ENCODE measurements at regions not wholly inside any gene's neighbourhood (a gene's known extent, or its start where the extent isn't known, plus 50 kb on each side); places are given as distances from the start of the nearest gene placed in this dataset.

DNA sequence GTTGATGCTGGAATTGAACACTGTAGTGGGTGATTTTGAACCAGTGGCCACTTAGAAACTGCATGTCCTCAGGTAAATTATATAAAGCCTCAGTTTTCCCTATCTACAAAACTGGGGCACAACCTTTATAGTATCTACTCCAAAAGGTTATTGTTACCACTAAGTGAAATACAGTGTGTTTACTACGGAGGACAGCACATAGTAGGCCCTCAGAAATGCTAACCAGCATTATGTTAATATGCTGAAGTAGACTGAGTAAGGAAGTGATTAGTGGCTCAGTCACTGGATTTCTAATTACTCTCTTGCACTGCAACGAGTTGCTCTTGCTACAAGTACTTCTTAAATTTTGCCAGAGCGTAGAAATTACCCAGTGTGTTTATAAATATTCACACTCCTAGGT is 139.5 kb downstream of the HAUS1 start:
- no peak for TF ChIP-seq GATA1 (IDR thresholded peaks at IDR 0.05; ENCODE audit: low read depth, low read length)
- no peak for TF ChIP-seq POLR2A (IDR thresholded peaks at IDR 0.05; ENCODE audit: low read length)
- DNase-seq = no peak

- no peak for DNase-seq
- no peak for TF ChIP-seq POLR2A (IDR thresholded peaks at IDR 0.05; ENCODE audit: low read length)
- no peak for TF ChIP-seq GATA1 (IDR thresholded peaks at IDR 0.05; ENCODE audit: low read depth, low read length)
Observed at GRCh38 chr18:46246101-46246500, 141.9 kb downstream of the HAUS1 start.

DNA sequence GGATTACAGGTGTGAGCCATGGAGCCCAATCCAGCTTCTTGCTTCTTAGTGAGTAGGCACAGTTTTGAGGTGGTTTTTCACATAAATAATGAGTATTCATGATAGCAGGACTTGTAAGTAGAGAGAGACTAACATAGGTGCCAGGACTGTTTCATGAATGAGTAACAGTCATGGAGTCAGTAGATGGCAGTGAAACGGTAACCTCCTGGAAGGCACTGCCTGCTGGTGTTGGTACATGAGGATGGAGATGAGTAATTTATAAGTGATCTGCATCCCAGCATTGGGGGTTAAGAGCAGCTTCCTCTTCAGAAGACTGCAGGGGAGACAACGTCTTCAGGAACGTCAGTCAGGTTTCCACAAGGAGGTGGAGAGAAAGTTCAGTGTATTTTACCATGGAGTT is 143.8 kb downstream of the HAUS1 start:
- TF ChIP-seq POLR2A (IDR thresholded peaks at IDR 0.05; ENCODE audit: low read length) (no peak), GATA1 (IDR thresholded peaks at IDR 0.05; ENCODE audit: low read depth, low read length) (no peak)
- no peak for DNase-seq

DNA sequence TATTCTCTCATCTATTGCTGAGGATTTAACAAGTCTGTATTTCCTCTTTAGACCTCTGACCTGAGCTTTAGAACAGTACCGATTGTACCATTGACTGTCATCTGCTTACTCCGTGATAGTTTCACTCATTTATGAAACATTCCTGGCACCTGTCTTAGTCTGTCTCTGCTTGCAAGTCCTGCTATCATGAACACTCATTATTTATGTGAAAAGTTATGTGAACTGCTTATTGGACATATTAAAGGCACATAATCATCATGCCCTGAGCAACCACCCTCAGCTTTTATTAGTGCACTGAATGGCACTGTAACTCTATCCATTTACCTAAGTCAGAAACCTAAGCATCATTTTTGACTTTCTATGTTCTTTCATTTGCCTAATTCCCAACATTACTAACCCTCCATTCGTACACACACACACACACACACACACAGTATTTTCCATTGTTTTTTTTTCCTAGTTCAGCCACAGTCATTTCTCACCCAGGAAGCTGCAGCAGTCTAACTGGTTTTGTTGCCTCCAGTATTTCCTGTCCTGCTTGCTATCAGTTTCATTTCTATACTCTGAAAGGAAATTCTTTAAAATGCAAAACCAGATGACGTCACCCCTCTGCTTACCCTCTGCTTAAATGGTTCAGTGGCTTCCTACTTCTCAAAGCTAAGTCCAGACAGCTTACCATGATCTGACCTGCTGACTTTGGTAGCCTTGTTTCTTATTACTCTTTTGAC is 146.1 kb downstream of the HAUS1 start:
- peak in 1 of 2 experiments; percentile 62 for DNase-seq
- TF ChIP-seq POLR2A (IDR thresholded peaks at IDR 0.05; ENCODE audit: low read length) (no peak), GATA1 (IDR thresholded peaks at IDR 0.05; ENCODE audit: low read depth, low read length) (no peak)

DNA sequence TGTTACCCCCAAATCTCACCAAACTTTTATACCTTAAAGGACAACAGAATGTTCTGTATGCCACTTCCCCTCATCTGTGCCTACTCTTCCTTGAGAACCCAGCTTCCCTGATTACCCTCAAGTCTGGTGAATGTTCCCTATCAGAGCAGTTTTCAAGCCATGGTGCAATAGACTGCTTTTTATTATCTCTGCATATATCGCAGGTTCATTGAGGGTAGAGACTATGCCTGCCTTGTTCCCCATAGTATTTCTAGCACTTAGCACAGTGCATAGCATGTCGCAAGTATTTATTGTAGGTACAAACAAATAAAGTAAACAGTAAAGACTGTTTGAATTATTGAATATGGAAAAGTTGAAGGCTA is 146.6 kb downstream of the HAUS1 start:
- TF ChIP-seq POLR2A (IDR thresholded peaks at IDR 0.05; ENCODE audit: low read length) = no peak
- TF ChIP-seq GATA1 (IDR thresholded peaks at IDR 0.05; ENCODE audit: low read depth, low read length) = no peak
- DNase-seq = peak in 1 of 2 experiments; percentile 47

- no peak for DNase-seq
- no peak for TF ChIP-seq GATA1 (IDR thresholded peaks at IDR 0.05; ENCODE audit: low read depth, low read length)
- no peak for TF ChIP-seq POLR2A (IDR thresholded peaks at IDR 0.05; ENCODE audit: low read length)
Observed at GRCh38 chr18:46252759-46253158, 148.6 kb downstream of the HAUS1 start.

GRCh38 chr18:46253498-46253897 is 149.3 kb downstream of the HAUS1 start:
- TF ChIP-seq GATA1 (IDR thresholded peaks at IDR 0.05; ENCODE audit: low read depth, low read length) = no peak
- no peak for TF ChIP-seq POLR2A (IDR thresholded peaks at IDR 0.05; ENCODE audit: low read length)
- DNase-seq = no peak

GRCh38 chr18:46256078-46256477 is 151.9 kb downstream of the HAUS1 start:
- TF ChIP-seq GATA1 (IDR thresholded peaks at IDR 0.05; ENCODE audit: low read depth, low read length) = no peak
- TF ChIP-seq POLR2A (IDR thresholded peaks at IDR 0.05; ENCODE audit: low read length) = no peak
- DNase-seq = no peak

GRCh38 chr18:46257366-46257765 is 153.2 kb downstream of the HAUS1 start:
- no peak for DNase-seq
- TF ChIP-seq POLR2A (IDR thresholded peaks at IDR 0.05; ENCODE audit: low read length) = no peak

- TF ChIP-seq GATA1 (IDR thresholded peaks at IDR 0.05; ENCODE audit: low read depth, low read length) (no peak), POLR2A (IDR thresholded peaks at IDR 0.05; ENCODE audit: low read length) (no peak)
Observed at GRCh38 chr18:46260016-46260878, 156.1 kb downstream of the HAUS1 start.

DNA sequence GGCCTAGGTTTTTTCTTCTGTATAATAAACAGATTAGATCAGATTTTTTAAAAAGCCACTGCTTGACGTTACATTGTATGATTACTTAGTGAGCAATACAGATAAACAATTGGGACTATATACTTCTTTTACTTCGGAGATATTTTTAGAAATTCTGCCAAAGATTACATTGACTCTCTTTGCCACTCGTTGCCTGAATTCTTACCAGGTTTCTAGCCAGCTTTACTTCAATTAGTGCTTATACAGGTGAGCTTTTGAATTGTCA is 156.6 kb downstream of the HAUS1 start:
- TF ChIP-seq GATA1 (IDR thresholded peaks at IDR 0.05; ENCODE audit: low read depth, low read length) (no peak), POLR2A (IDR thresholded peaks at IDR 0.05; ENCODE audit: low read length) (no peak)
- DNase-seq = no peak

More at GRCh38 chr18:46260016-46260878, 156.1 kb downstream of the HAUS1 start:
- no peak for DNase-seq

GRCh38 chr18:46261799-46262198 is 157.6 kb downstream of the HAUS1 start:
- no peak for DNase-seq
- TF ChIP-seq POLR2A (IDR thresholded peaks at IDR 0.05; ENCODE audit: low read length) (no peak), GATA1 (IDR thresholded peaks at IDR 0.05; ENCODE audit: low read depth, low read length) (no peak)

DNA sequence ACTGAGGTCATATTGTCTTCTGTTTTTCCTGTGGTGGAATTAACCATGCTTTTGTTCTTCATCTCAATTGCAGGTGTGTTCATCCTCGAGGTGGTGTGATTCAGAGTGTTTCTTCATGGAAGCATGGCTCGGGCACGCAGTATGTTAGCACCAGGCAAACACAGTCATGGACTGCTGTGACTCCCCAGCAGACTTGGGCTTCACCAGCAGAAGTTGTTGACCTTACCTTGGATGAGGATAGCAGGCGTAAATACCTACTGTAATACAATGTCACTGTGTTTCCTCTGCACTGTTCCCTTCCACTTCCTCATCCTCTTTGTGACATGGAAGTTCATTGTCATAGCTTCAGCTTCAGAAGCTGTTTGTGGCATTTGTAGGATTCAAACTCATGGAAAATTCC is 158.7 kb downstream of the HAUS1 start:
- no peak for DNase-seq
- TF ChIP-seq POLR2A (IDR thresholded peaks at IDR 0.05; ENCODE audit: low read length) (no peak), GATA1 (IDR thresholded peaks at IDR 0.05; ENCODE audit: low read depth, low read length) (no peak)

DNA sequence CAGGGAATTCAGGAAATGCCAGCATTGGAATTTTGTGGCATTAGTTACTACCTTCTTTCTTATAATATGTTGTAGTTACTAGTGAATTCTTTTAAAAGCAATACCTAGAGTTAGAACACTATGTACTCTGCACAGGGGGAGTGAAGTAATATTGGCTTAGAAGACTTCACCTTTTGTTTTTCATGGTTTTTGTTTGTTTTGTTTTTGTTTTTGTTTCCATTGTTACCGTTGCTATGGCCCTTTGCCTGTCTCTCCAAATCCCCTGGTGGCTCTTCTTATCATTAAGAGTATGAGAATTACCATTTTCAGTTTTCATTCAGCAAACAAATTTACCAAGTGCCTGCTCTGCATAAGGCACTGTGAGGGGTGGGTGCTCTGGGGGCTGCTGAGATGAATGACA is 160.1 kb downstream of the HAUS1 start:
- peak; percentile 47 to 78 for DNase-seq
- TF ChIP-seq POLR2A (IDR thresholded peaks at IDR 0.05; ENCODE audit: low read length) (no peak), GATA1 (IDR thresholded peaks at IDR 0.05; ENCODE audit: low read depth, low read length) (no peak)

Measured in erythroblast (primary cell).